ENCODE measurements at regions not wholly inside any gene's neighbourhood (a gene's known extent, or its start where the extent isn't known, plus 50 kb on each side); places are given as distances from the start of the nearest gene placed in this dataset.

- Mint-ChIP-seq H3K27me3 (peaks cover 2% of the 10 kb centered on the region), H3K9me3 (ENCODE audit: insufficient read depth) (no peaks in the 10 kb centered on the region), H3K27ac (no peak overlapping the region), H3K4me3 (no peak overlapping the region), H3K4me1 (no peaks in the 10 kb centered on the region)
- Histone ChIP-seq H3K4me1 (ENCODE audit: control insufficient read depth in 2 of 2, insufficient read depth in 2 of 2, low read length in 2 of 2) (no peaks in the 10 kb centered on the region), H3K9me3 (ENCODE audit: control extremely low read depth in 1 of 3, control insufficient read depth in 2 of 3, insufficient read depth in 1 of 3, low read length in 2 of 3) (no peaks in the 10 kb centered on the region), H3K36me3 (replicated peaks in 1 of 2; ENCODE audit: control extremely low read depth in 1 of 2, control insufficient read depth in 1 of 2, extremely low read depth in 1 of 2, insufficient read depth in 2 of 2, low read length in 1 of 2) (no peaks in the 10 kb centered on the region), H3K9ac (ENCODE audit: low read length) (no peak overlapping the region), H3K27me3 (replicated peaks in 1 of 4; ENCODE audit: control extremely low read depth in 1 of 4, control insufficient read depth in 3 of 4, insufficient read depth in 4 of 4, low read length in 3 of 4) (no peaks in the 10 kb centered on the region), H3K79me2 (ENCODE audit: control insufficient read depth, insufficient read depth, low read length) (no peaks in the 10 kb centered on the region), H4K20me1 (ENCODE audit: control insufficient read depth, insufficient read depth, low read length, poor library complexity, severe bottlenecking) (no peaks in the 10 kb centered on the region), H3K27ac (ENCODE audit: low read length in 2 of 2) (no peak overlapping the region), H2AFZ (ENCODE audit: insufficient read depth, low read depth, low read length, poor library complexity, severe bottlenecking) (no peak overlapping the region), H3K4me2 (replicated peaks; ENCODE audit: low read depth, low read length, poor library complexity, severe bottlenecking) (no peak overlapping the region), H3K4me3 (ENCODE audit: control extremely low read depth in 1 of 5, extremely low read depth in 1 of 5, insufficient read depth in 1 of 5, low read depth in 2 of 5, low read length in 4 of 5) (no peak overlapping the region)
- POLR2A ChIA-PET = no interaction called here
- CTCF ChIA-PET = interaction anchor here (0.7 to 5.6 kb wide), 7 partner anchors 215 to 1369 kb away, joined by 3 to 80 read pairs (median 4); no protein-coding TSS in a partner anchor
- TF ChIP-seq EZH2 (IDR thresholded peaks at IDR 0.05; ENCODE audit: borderline replicate concordance, insufficient read depth, low read depth, low read length, poor library complexity, severe bottlenecking) (no peak), CTCF (IDR thresholded peaks at IDR 0.05) (no peak)
- ATAC-seq (ENCODE audit: low read depth) (no peak), DNase-seq (no peak)
- intact Hi-C loops (cut with micrococcal nuclease) = no loop called here
- 89% methylated on average over 8 of the region's 8 CpGs for WGBS (ENCODE audit: insufficient coverage)
These were observed 68.1 kb upstream of the TANC1 start for GRCh38 chr2:158900345-158900744.

DNA sequence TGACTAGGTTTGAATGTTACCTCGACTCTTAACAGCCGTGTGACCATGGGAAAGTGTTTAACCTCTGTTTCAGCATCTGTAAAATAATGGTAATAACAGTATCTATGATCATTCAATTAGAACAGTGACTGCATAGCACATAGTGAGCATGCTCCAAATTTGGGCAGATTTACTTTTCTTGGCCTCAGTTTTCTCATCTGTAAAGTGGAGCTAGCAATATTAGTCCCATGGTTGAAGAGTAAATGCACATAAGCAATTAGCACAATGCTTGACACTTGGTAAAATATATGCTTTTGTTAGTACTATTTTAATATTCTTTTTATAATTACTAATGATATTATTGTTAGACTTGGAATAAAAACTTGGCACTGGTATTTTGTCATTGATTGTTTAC is 66.4 kb upstream of the TANC1 start:
- Mint-ChIP-seq H3K27me3 (peaks cover 3% of the 10 kb centered on the region), H3K27ac (no peak overlapping the region), H3K9me3 (ENCODE audit: insufficient read depth) (no peaks in the 10 kb centered on the region), H3K4me1 (no peaks in the 10 kb centered on the region), H3K4me3 (no peak overlapping the region)
- Histone ChIP-seq H3K4me2 (replicated peaks; ENCODE audit: low read depth, low read length, poor library complexity, severe bottlenecking) (no peak overlapping the region), H3K4me3 (ENCODE audit: control extremely low read depth in 1 of 5, extremely low read depth in 1 of 5, insufficient read depth in 1 of 5, low read depth in 2 of 5, low read length in 4 of 5) (no peak overlapping the region), H3K4me1 (ENCODE audit: control insufficient read depth in 2 of 2, insufficient read depth in 2 of 2, low read length in 2 of 2) (no peaks in the 10 kb centered on the region), H3K36me3 (replicated peaks in 1 of 2; ENCODE audit: control extremely low read depth in 1 of 2, control insufficient read depth in 1 of 2, extremely low read depth in 1 of 2, insufficient read depth in 2 of 2, low read length in 1 of 2) (no peaks in the 10 kb centered on the region), H2AFZ (ENCODE audit: insufficient read depth, low read depth, low read length, poor library complexity, severe bottlenecking) (no peak overlapping the region), H3K79me2 (ENCODE audit: control insufficient read depth, insufficient read depth, low read length) (no peaks in the 10 kb centered on the region), H3K27me3 (replicated peaks in 1 of 4; ENCODE audit: control extremely low read depth in 1 of 4, control insufficient read depth in 3 of 4, insufficient read depth in 4 of 4, low read length in 3 of 4) (no peaks in the 10 kb centered on the region), H3K9ac (ENCODE audit: low read length) (no peak overlapping the region), H3K9me3 (ENCODE audit: control extremely low read depth in 1 of 3, control insufficient read depth in 2 of 3, insufficient read depth in 1 of 3, low read length in 2 of 3) (no peaks in the 10 kb centered on the region), H3K27ac (ENCODE audit: low read length in 2 of 2) (no peak overlapping the region), H4K20me1 (ENCODE audit: control insufficient read depth, insufficient read depth, low read length, poor library complexity, severe bottlenecking) (no peaks in the 10 kb centered on the region)
- intact Hi-C loops (cut with micrococcal nuclease) = no loop called here
- DNase-seq = no peak
- POLR2A ChIA-PET = no interaction called here
- CTCF ChIA-PET = interaction anchor here (1.0 to 5.6 kb wide), 8 partner anchors 213 to 1409 kb away, joined by 3 to 80 read pairs (median 4); no protein-coding TSS in a partner anchor
- no peak for ATAC-seq (ENCODE audit: low read depth)
- TF ChIP-seq CTCF (IDR thresholded peaks at IDR 0.05) (no peak), EZH2 (IDR thresholded peaks at IDR 0.05; ENCODE audit: borderline replicate concordance, insufficient read depth, low read depth, low read length, poor library complexity, severe bottlenecking) (no peak)
- WGBS (ENCODE audit: insufficient coverage) = no CpG with 5 or more reads among the region's 2 CpGs

Data from B cell (primary cell).